DND-41 (cell line): ENCODE measurements at regions not wholly inside any gene's neighbourhood (a gene's known extent, or its start where the extent isn't known, plus 50 kb on each side); places are given as distances from the start of the nearest gene placed in this dataset.

Experiments used
- CTCF ChIP-seq: IDR thresholded peaks from 2 replicates; pipeline ENCODE4 v1.5.1; 2012; ENCODE audit warnings: borderline replicate concordance, low read length, moderate library complexity, mild to moderate bottlenecking; ENCODE audit not compliant: poor library complexity, severe bottlenecking; ENCODE audit errors: extremely low read depth
- EZH2 ChIP-seq: IDR thresholded peaks from 3 replicates; pipeline ENCODE4 v1.6.1; 2012; ENCODE audit warnings: borderline replicate concordance, low read depth, mild to moderate bottlenecking, moderate library complexity, low read length, inconsistent platforms; ENCODE audit not compliant: severe bottlenecking

GRCh38 chr1:79859212-79859948 lies 852.9 kb upstream of the ADGRL4 start:
- no peak for TF ChIP-seq CTCF
- TF ChIP-seq EZH2, result no peak
